Mesodermal cell (in vitro differentiated cells): ENCODE measurements at regions not wholly inside any gene's neighbourhood (a gene's known extent, or its start where the extent isn't known, plus 50 kb on each side); places are given as distances from the start of the nearest gene placed in this dataset.
"Not testable (repeated sequence)": the region's sequence is repeated elsewhere in the genome, so short reads cannot be mapped to it uniquely, and the experiment has no call there.

Experiments
- H3K27ac ChIP-seq: 2 replicates; pipeline ENCODE4 v1.7.0; 2013; ENCODE audit warnings: mild to moderate bottlenecking, low read depth, low read length, moderate library complexity; ENCODE audit not compliant: severe bottlenecking
- H3K36me3 ChIP-seq: 2 replicates; pipeline ENCODE4 v1.7.1; 2013; ENCODE audit warnings: mild to moderate bottlenecking, low read length, moderate library complexity; ENCODE audit not compliant: control insufficient read depth, insufficient read depth
- H3K4me1 ChIP-seq: one replicate; pipeline ENCODE4 v1.7.1; 2013; ENCODE audit warnings: mild to moderate bottlenecking, low read length; ENCODE audit not compliant: insufficient read depth, control insufficient read depth, poor library complexity, severe bottlenecking
- H3K4me3 ChIP-seq: 2 replicates; pipeline ENCODE4 v1.7.0; 2013; ENCODE audit warnings: low read length, control low read depth, mild to moderate bottlenecking; ENCODE audit not compliant: insufficient read depth, poor library complexity, severe bottlenecking; ENCODE audit errors: extremely low read depth
- H3K9me3 ChIP-seq: 2 replicates; pipeline ENCODE4 v1.7.1; 2013; ENCODE audit warnings: mild to moderate bottlenecking, low read length, moderate library complexity; ENCODE audit not compliant: control insufficient read depth
- WGBS, 2 experiments: methylation state at CpG; one replicate each; pipeline ENCODE4 v1.1.5; 2013; ENCODE audit warnings: missing lambda C conversion rate in 2 of 2; ENCODE audit not compliant: insufficient coverage in 2 of 2; 5-methylcytosine and 5-hydroxymethylcytosine counted together

DNA sequence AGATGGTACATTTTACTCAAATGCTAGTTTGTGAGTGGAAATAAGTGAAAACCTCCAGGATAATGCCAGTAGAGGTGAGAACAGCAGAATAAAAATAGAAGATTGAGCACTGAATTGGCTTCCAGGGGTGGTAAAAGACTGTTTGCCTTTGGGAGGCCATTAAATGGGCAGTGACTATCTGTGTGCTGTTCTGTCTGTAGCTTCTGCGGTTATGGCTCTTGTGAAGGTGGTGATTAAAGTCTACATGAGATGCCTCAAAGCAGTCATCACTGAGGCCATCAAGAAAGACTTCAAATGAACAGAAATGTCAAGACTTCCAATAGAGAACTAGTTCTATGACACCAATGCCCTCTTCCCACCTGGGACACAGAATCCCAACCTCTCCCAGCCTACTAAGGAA is 108.8 kb downstream of the EFHB start:
- Histone ChIP-seq H3K4me3 (no peak overlapping the region), H3K27ac (no peak overlapping the region), H3K4me1 (no peaks in the 10 kb centered on the region), H3K9me3 (no peaks in the 10 kb centered on the region), H3K36me3 (no peaks in the 10 kb centered on the region)
- WGBS, 2 experiments: no CpG with 5 or more reads among the region's 1 CpG

- no peak overlapping the region for H3K27ac ChIP-seq
- H3K4me3 ChIP-seq: no peak overlapping the region
- WGBS, 2 experiments: 78 to 100% methylated on average over 3 to 4 of the region's 4 CpGs
- H3K36me3 ChIP-seq: no peaks in the 10 kb centered on the region
- no peaks in the 10 kb centered on the region for H3K4me1 ChIP-seq
- H3K9me3 ChIP-seq: no peaks in the 10 kb centered on the region
Observed at GRCh38 chr3:19822805-19823204, 111.2 kb downstream of the EFHB start.

DNA sequence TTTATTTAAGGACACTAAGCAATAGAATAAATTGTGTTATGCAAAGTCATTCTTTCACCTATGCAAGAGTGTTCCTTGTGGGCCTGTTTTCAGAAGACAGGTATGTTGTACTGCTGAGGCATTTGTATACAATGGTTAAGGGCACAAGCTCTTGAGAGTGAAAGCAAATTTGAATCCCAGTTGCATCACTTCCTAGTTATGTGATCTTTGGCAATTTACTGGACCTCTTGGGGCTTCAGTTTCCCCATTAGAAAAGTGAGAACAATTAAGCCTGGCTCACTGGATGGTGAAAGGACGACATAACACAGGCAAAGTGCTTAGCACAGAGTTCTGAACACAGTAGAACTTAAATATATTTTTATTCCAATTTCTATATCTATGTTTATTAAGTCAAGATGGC is 117.4 kb downstream of the EFHB start:
- Histone ChIP-seq H3K36me3 (no peaks in the 10 kb centered on the region), H3K4me3 (no peak overlapping the region)
- WGBS, 2 experiments: no CpG with 5 or more reads among the region's 1 CpG

DNA sequence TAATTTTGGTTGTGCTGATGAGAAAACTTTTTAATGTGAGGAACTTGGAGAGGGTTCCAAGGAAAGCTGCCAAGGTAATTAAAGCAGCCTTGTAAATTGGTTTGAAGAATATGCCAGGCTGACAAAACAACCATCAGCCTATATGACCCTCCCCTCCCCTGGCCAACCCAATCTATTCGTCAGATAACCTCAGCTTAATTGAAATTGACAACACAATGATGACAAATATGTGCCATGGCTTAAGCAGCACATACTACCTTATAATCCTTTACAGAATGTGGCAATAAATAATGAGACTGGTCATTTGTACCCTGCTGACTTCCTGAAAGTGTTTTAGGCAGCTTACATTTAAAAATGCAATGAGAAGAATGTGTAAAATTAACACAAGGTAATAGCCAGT is 118.2 kb downstream of the EFHB start:
- Histone ChIP-seq H3K4me1 (no peaks in the 10 kb centered on the region), H3K4me3 (no peak overlapping the region), H3K36me3 (no peaks in the 10 kb centered on the region), H3K27ac (no peak overlapping the region), H3K9me3 (no peaks in the 10 kb centered on the region)
- 100% methylated on average over 1 of the region's 1 CpG; no CpG with 5 or more reads in 1 of the 2 experiments for WGBS, 2 experiments

More for the DNA sequence above, 117.4 kb downstream of the EFHB start:
- H3K27ac ChIP-seq: no peak overlapping the region
- H3K9me3 ChIP-seq: no peaks in the 10 kb centered on the region
- H3K4me1 ChIP-seq: no peaks in the 10 kb centered on the region

DNA sequence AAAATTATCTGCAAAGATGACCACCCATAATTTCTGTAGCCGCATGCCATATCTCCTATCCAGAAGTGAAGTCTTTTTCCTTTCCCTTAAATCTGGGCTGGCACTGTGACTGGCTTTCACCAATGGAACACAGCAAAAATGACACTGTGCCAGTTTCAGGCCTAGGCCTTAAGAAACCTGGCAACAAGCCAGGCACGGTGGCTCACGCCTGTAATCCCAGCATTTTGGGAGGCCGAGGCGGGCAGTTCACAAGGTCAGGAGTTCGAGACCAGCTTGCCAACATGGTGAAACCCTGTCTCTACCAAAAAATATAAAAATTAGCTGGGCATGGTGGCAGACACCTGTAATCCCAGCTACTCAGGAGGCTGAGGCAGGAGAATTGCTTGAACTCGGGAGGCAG is 120.3 kb downstream of the EFHB start:
- not testable (repeated sequence) for H3K36me3 ChIP-seq, H3K27ac ChIP-seq, H3K4me1 ChIP-seq, H3K4me3 ChIP-seq, H3K9me3 ChIP-seq
- WGBS, 2 experiments: 83 to 90% methylated on average over 2 to 6 of the region's 7 CpGs

DNA sequence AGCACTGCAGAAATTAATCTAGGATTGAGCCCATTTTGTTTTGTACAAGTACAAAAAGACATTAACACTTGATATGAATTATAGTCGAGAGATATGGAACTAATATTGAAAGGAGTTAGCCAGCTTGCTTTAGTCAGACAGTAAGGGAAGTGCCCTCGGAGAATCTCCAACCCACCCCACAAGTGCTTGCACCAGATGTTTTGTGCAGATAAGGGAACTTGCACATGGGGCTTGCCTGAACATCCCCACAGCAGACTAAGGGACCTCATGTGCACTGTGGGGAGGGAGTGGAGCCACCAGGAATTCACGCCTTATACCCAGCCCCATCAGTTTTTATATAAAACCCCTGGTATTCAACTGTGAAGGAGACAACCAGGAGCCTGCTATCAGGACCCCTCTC is 122.3 kb downstream of the EFHB start:
- Histone ChIP-seq H3K4me1 (no peaks in the 10 kb centered on the region), H3K4me3 (no peak overlapping the region), H3K9me3 (no peaks in the 10 kb centered on the region), H3K36me3 (no peaks in the 10 kb centered on the region), H3K27ac (no peak overlapping the region)
- WGBS, 2 experiments: 88 to 100% methylated on average over 1 of the region's 3 CpGs

GRCh38 chr3:19808834-19809233 is 125.2 kb downstream of the EFHB start:
- no peaks in the 10 kb centered on the region for H3K36me3 ChIP-seq
- H3K4me1 ChIP-seq: no peaks in the 10 kb centered on the region
- WGBS, 2 experiments: 63 to 80% methylated on average over 1 of the region's 3 CpGs
- no peak overlapping the region for H3K4me3 ChIP-seq
- H3K27ac ChIP-seq: no peak overlapping the region
- peaks cover 3% of the 10 kb centered on the region for H3K9me3 ChIP-seq

DNA sequence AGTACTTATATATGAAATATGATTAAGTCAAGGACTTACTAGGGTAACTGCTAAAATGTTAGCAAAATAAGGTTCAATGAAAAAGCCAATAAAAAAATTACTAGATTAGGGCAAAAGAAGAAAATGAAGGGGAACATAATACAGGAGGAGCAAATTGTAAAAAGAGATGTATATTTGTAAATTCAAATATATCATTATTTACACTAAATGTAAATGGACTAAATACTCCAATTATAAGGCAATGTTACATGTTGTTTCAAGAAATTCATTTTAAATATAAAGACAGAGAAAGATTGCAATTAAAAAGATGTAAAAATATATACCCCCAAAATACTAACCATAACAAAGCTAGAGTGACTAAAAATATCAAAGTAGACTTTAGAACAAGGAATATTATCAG is 134.1 kb downstream of the EFHB start:
- H3K36me3 ChIP-seq: no peaks in the 10 kb centered on the region
- H3K9me3 ChIP-seq: peaks cover 10% of the 10 kb centered on the region
- H3K4me3 ChIP-seq: no peak overlapping the region
- H3K4me1 ChIP-seq: no peaks in the 10 kb centered on the region
- H3K27ac ChIP-seq: no peak overlapping the region

GRCh38 chr3:19799115-19799514 is 134.9 kb downstream of the EFHB start:
- Histone ChIP-seq H3K27ac (no peak overlapping the region), H3K4me3 (no peak overlapping the region), H3K9me3 (peaks cover 10% of the 10 kb centered on the region), H3K4me1 (no peaks in the 10 kb centered on the region), H3K36me3 (no peaks in the 10 kb centered on the region)

GRCh38 chr3:19798324-19798723 is 135.7 kb downstream of the EFHB start:
- Histone ChIP-seq H3K9me3 (peaks cover 4% of the 10 kb centered on the region), H3K36me3 (no peaks in the 10 kb centered on the region), H3K27ac (no peak overlapping the region), H3K4me3 (no peak overlapping the region), H3K4me1 (no peaks in the 10 kb centered on the region)
- WGBS, 2 experiments: 80 to 91% methylated on average over 1 of the region's 2 CpGs

- Histone ChIP-seq H3K4me1 (no peaks in the 10 kb centered on the region), H3K9me3 (no peaks in the 10 kb centered on the region), H3K4me3 (no peak overlapping the region), H3K36me3 (no peaks in the 10 kb centered on the region), H3K27ac (no peak overlapping the region)
- WGBS, 2 experiments: 72 to 80% methylated on average over 2 to 3 of the region's 4 CpGs
Observed at GRCh38 chr3:19792388-19792787, 141.6 kb downstream of the EFHB start.

GRCh38 chr3:19775765-19776164 is 158.3 kb downstream of the EFHB start:
- no peaks in the 10 kb centered on the region for H3K9me3 ChIP-seq
- H3K27ac ChIP-seq: no peak overlapping the region
- H3K4me3 ChIP-seq: no peak overlapping the region
- H3K4me1 ChIP-seq: no peaks in the 10 kb centered on the region
- WGBS, 2 experiments: 44 to 50% methylated on average over 2 of the region's 3 CpGs
- no peaks in the 10 kb centered on the region for H3K36me3 ChIP-seq
